ENCODE measurements at regions not wholly inside any gene's neighbourhood (a gene's known extent, or its start where the extent isn't known, plus 50 kb on each side); places are given as distances from the start of the nearest gene placed in this dataset.
"Not testable (repeated sequence)": the region's sequence is repeated elsewhere in the genome, so short reads cannot be mapped to it uniquely, and the experiment has no call there.

DNA sequence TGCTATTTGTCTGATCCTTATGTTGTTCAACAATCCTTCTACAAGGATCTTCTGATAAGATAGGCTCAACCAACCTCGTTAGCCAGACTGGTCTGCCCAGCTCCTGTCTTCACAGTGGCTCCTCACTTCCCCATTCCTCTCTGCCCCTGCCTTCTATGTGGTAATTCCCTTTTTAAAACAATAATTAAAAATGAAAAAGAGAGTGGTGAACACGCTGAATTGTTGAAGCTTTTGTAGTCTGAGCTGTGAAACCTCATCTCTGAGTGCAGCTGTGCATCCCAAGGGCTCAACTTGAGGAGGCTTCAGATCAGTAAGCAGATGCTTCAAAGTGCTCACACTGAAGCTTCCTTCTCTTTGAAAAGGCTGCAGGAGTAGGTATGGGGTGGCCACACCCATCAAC lies 70.7 kb upstream of the JUN start:
- no peak for DNase-seq (ENCODE audit: low read depth in 2 of 2)
- TF ChIP-seq, protein P1, sequence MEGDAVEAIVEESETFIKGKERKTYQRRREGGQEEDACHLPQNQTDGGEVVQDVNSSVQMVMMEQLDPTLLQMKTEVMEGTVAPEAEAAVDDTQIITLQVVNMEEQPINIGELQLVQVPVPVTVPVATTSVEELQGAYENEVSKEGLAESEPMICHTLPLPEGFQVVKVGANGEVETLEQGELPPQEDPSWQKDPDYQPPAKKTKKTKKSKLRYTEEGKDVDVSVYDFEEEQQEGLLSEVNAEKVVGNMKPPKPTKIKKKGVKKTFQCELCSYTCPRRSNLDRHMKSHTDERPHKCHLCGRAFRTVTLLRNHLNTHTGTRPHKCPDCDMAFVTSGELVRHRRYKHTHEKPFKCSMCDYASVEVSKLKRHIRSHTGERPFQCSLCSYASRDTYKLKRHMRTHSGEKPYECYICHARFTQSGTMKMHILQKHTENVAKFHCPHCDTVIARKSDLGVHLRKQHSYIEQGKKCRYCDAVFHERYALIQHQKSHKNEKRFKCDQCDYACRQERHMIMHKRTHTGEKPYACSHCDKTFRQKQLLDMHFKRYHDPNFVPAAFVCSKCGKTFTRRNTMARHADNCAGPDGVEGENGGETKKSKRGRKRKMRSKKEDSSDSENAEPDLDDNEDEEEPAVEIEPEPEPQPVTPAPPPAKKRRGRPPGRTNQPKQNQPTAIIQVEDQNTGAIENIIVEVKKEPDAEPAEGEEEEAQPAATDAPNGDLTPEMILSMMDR (IDR thresholded peaks at IDR 0.05; ENCODE audit: low read depth, low read length): no peak
- H3K4me3 ChIP-seq (replicated peaks in 1 of 2; ENCODE audit: low read depth in 2 of 2, low read length in 2 of 2): no peak overlapping the region

DNA sequence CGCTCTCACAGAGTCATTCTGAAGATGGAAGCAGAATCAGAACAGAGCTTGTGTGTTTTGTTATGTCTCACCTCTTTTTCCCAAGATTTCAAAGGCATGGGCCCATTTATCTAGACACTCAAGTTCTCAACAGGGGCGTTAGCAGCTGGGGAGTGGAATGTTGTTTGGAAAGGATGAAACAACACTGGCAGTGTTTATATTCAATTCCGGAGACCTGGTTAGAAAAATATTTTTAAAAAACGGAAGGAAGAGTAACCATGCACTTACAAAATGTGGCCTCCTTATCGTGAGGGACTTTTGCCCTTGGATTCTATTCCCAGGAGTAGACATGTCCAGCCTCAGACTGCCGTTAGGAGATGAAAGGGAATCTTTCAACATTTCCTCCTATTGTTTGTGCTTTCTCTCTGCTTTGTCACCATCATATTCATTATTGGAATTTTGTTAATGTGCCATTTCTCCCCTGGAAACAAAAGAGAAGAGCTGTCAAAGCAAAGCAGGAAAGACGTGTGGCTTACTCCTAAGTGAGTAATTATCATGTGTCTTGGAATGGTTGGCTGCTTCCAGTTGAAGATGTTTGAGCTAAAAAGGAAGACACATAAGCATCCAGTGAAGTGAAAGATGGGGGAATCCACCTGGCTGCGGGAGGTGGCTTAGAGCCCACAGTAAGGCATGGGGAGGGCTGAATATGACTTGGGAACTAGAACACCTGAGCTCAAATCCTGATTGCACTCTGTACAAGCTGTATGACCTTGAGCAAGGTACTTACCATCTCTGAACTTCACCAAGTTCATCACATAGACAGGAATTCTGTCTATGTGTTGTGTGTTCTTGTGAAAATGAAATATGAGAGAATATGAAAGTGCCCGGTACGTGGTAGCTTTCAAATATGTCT lies 71.7 kb upstream of the JUN start:
- peak; percentile 75 to 84 for DNase-seq (ENCODE audit: low read depth in 2 of 2)
- TF ChIP-seq, protein P1 (IDR thresholded peaks at IDR 0.05; ENCODE audit: low read depth, low read length): no peak
- H3K4me3 ChIP-seq (replicated peaks in 1 of 2; ENCODE audit: low read depth in 2 of 2, low read length in 2 of 2): no peak overlapping the region

DNA sequence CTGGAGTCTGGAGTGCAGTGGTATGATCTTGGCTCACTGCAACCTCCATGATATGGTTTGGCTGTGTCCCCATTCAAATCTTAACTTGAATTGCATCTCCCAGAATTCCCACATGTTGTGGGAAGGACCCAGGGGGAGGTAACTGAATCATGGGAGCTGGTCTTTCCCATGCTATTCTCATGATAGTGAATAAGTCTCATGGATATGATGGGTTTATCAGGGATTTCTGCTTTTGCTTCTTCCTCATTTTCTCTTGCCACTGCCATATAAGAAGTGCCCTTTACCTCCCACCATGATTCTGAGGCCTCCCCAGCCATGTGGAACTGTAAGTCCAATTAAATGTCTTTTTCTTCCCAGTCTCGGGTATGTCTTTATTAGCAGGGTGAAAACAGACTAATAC lies 72.4 kb upstream of the JUN start:
- H3K4me3 ChIP-seq (replicated peaks in 1 of 2; ENCODE audit: low read depth in 2 of 2, low read length in 2 of 2); DNase-seq (ENCODE audit: low read depth in 2 of 2): not testable (repeated sequence)

DNA sequence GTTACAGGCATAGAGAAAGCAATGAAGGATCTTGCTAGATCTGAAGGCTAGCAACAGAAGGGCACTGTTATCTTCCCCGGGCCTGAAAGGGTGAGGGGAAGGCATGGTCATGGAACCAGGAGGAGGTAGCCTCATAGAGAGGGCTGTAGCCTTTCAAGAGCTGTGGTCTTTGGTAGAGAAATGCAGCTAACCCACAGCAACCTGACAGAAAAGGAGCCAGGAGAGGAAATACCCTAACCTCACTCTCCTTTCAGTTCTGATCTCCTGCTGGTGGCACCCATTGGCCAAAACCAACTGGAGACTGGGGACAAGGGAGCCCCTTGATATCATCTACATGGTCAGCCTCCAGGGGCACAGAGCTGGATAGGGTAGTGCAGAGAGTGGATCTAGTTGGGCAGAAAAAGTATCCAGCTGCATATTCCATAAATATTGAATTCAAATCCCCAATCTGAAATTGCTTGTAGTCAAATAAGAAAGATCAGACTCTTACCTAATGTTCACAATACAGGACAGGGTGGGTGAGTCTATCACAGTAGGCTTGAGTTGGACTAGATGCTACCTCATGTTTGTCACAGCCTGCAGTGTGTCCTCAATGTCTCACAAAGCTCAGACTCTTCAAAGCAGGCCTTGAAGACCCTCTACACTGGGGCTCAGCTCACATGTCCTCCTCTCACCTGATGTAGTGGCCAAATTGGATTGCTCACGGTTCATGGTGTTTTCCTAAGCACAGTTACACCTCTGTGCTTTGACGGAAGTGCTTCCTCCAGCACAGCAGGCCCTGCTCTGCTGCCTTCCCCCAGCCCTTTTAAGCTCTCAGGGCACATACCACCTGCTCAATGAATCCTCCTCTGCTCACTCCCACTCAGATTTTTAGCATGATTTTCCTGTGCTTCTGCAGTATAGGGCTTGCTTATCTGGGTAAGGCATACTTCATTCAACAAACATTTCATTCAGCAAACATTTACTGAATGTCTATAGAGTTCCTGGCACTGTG lies 74.1 kb upstream of the JUN start:
- no peak for DNase-seq (ENCODE audit: low read depth in 2 of 2)
- TF ChIP-seq, protein P1 (IDR thresholded peaks at IDR 0.05; ENCODE audit: low read depth, low read length): no peak
- no peak overlapping the region for H3K4me3 ChIP-seq (replicated peaks in 1 of 2; ENCODE audit: low read depth in 2 of 2, low read length in 2 of 2)

DNA sequence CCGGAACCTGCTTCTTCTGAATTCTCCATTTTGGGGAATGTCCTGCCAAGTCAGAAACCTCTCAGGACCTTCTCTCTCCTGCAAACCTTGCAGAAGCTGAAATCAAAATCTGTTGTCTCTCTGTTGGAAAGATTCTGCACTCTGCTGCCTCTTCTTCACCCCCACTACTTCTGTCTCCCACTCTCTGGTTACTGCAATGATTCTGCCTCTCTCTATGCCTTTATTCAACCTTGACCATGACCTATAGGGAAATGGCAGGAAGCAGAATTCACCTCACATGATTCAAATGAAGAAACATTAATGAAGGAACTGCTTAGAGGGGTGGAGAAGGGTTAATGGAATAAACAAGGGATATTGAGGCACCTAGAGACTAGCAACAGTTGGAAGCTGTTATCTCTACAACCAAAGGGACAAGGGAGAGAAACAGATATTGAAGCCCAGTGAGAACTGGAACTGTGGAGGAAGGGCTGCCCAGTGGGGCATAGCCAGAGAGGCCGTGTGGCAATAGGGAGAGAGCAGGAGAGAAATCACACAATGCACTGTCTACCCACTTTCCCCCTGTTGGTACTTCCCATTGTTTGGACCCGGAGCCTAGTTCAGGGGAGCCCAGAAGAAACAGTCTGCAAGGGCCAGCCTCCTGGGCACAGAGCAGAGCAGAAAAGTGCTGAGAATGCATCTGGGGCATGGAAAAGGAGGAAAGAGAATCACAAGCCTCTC lies 76.1 kb upstream of the JUN start:
- TF ChIP-seq, protein P1 (IDR thresholded peaks at IDR 0.05; ENCODE audit: low read depth, low read length): no peak
- H3K4me3 ChIP-seq (replicated peaks in 1 of 2; ENCODE audit: low read depth in 2 of 2, low read length in 2 of 2): no peak overlapping the region
- DNase-seq (ENCODE audit: low read depth in 2 of 2): no peak

DNA sequence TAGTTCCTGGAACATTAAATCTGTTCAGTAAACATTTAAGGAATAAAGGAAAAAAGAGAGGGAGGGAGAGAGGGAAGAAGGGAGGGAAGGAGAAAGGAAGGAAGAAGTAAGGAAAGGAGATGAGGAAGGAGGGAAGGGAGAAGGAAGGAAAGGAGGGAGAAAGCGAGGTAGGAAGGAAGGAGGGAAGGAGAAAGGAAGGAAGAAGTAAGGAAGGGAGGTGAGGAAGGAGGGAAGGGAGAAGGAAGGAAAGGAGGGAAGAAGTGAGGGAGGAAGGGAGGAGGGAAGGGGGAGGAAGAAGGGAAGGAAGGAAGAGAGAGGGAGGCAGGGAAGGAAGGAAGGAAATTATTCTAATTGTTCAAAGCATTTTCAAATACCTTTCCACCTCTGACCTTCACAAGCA lies 77.2 kb upstream of the JUN start:
- DNase-seq (ENCODE audit: low read depth in 2 of 2): no peak
- H3K4me3 ChIP-seq (replicated peaks in 1 of 2; ENCODE audit: low read depth in 2 of 2, low read length in 2 of 2): no peak overlapping the region
- TF ChIP-seq, protein P1 (IDR thresholded peaks at IDR 0.05; ENCODE audit: low read depth, low read length): no peak

Data from cardiac fibroblast (primary cell).